ENCODE measurements at regions not wholly inside any gene's neighbourhood (a gene's known extent, or its start where the extent isn't known, plus 50 kb on each side); places are given as distances from the start of the nearest gene placed in this dataset.

DNA sequence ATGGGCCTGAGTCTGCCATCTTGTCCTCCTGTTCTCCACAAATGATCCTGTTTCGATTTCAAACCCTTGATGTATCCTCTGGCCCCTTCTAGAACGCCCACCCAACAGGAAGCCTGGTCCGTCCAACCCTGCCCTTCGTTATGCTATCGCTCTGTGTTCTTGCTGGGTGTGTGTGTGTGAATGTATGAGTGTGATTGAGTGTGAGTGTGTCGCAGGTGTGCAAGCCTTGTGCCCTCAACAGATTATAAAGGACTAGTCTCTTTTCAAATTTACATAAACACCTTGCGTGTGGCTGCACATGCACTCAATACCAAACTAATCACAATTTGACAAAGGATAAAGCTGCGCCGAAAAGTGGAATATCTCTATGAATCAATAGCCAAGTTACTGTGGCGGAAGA is 149.5 kb upstream of the SALL3 start:
- no peaks in the 10 kb centered on the region for H3K79me2 ChIP-seq (ENCODE audit: insufficient read depth, low read length)
- Mint-ChIP-seq H3K27ac (no peak overlapping the region), H3K4me3 (no peak overlapping the region), H3K27me3 (ENCODE audit: low read depth in 3 of 3) (peaks cover 0 to 13% (median 0%) of the 10 kb centered on the region in 3 donors), H3K36me3 (no peaks in the 10 kb centered on the region), H3K9me3 (peaks cover 0 to 6% (median 0%) of the 10 kb centered on the region in 7 donors), H3K4me1 (no peaks in the 10 kb centered on the region)
- TF ChIP-seq, protein P1, sequence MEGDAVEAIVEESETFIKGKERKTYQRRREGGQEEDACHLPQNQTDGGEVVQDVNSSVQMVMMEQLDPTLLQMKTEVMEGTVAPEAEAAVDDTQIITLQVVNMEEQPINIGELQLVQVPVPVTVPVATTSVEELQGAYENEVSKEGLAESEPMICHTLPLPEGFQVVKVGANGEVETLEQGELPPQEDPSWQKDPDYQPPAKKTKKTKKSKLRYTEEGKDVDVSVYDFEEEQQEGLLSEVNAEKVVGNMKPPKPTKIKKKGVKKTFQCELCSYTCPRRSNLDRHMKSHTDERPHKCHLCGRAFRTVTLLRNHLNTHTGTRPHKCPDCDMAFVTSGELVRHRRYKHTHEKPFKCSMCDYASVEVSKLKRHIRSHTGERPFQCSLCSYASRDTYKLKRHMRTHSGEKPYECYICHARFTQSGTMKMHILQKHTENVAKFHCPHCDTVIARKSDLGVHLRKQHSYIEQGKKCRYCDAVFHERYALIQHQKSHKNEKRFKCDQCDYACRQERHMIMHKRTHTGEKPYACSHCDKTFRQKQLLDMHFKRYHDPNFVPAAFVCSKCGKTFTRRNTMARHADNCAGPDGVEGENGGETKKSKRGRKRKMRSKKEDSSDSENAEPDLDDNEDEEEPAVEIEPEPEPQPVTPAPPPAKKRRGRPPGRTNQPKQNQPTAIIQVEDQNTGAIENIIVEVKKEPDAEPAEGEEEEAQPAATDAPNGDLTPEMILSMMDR (IDR thresholded peaks at IDR 0.05), result no peak
- H3K27me3 ChIP-seq (ENCODE audit: control insufficient read depth in 2 of 2, insufficient read depth in 2 of 2, low read length in 2 of 2), result no peaks in the 10 kb centered on the region
- WGBS (ENCODE audit: insufficient coverage), result 100% methylated on average over 1 of the region's 10 CpGs
- DNase-seq, result no peak
- H3K27ac ChIP-seq (ENCODE audit: low read depth in 1 of 2, low read length in 2 of 2), result no peak overlapping the region
- H4K20me1 ChIP-seq (ENCODE audit: insufficient read depth, low read length), result no peaks in the 10 kb centered on the region
- H3K4me1 ChIP-seq (ENCODE audit: control insufficient read depth in 1 of 2, insufficient read depth in 2 of 2, low read length in 2 of 2), result no peaks in the 10 kb centered on the region
- H3K9me3 ChIP-seq (replicated peaks in 1 of 2; ENCODE audit: control insufficient read depth in 1 of 2, insufficient read depth in 1 of 2, low read length in 2 of 2), result no peaks in the 10 kb centered on the region
- intact Hi-C loops (cut with micrococcal nuclease), result no loop called here
- H3K4me3 ChIP-seq (replicated peaks in 1 of 3; ENCODE audit: low read depth in 2 of 3, low read length in 3 of 3), result no peak overlapping the region
- H3K9ac ChIP-seq (ENCODE audit: insufficient read depth, low read length, poor library complexity, severe bottlenecking), result no peak overlapping the region
- no peaks in the 10 kb centered on the region for H3K36me3 ChIP-seq (replicated peaks in 1 of 2; ENCODE audit: control insufficient read depth in 1 of 2, insufficient read depth in 2 of 2, low read length in 2 of 2)
- no peak overlapping the region for H2AFZ ChIP-seq (ENCODE audit: insufficient read depth, low read depth, low read length, poor library complexity, severe bottlenecking)
- H3K4me2 ChIP-seq (replicated peaks; ENCODE audit: extremely low read depth, low read length, poor library complexity, severe bottlenecking), result no peak overlapping the region

DNA sequence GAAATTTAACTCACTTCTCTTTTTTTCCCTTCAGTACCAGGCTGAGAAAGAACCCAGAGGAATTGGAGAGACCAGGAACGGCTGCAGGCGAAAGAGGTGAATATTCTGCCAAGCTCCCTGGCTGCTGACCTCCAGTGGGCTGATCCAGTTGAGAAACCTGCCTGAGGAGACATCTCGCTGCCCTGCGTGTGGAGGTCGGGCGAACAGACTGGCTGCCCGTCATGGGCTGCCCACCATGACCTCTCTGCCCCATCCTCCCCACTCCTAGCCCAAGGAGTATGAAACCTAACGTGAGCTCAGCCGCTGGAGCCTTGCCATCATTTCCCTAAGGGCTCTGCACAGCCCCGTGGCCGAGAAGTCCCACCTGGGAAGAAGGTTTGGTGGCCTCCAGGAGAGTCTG is 148.8 kb upstream of the SALL3 start:
- H3K36me3 ChIP-seq (replicated peaks in 1 of 2; ENCODE audit: control insufficient read depth in 1 of 2, insufficient read depth in 2 of 2, low read length in 2 of 2), result no peaks in the 10 kb centered on the region
- H2AFZ ChIP-seq (ENCODE audit: insufficient read depth, low read depth, low read length, poor library complexity, severe bottlenecking), result no peak overlapping the region
- peaks cover 0 to 1% of the 10 kb centered on the region in 2 donors for H3K9me3 ChIP-seq (replicated peaks in 1 of 2; ENCODE audit: control insufficient read depth in 1 of 2, insufficient read depth in 1 of 2, low read length in 2 of 2)
- intact Hi-C loops (cut with micrococcal nuclease), result no loop called here
- Mint-ChIP-seq H3K9me3 (peaks cover 0 to 6% (median under 1%) of the 10 kb centered on the region in 7 donors), H3K36me3 (no peaks in the 10 kb centered on the region), H3K27me3 (ENCODE audit: low read depth in 3 of 3) (peaks cover 0 to 13% (median 0%) of the 10 kb centered on the region in 3 donors), H3K4me1 (no peaks in the 10 kb centered on the region), H3K27ac (no peak overlapping the region), H3K4me3 (no peak overlapping the region)
- no peaks in the 10 kb centered on the region for H3K79me2 ChIP-seq (ENCODE audit: insufficient read depth, low read length)
- no peak overlapping the region for H3K4me2 ChIP-seq (replicated peaks; ENCODE audit: extremely low read depth, low read length, poor library complexity, severe bottlenecking)
- H3K4me3 ChIP-seq (replicated peaks in 1 of 3; ENCODE audit: low read depth in 2 of 3, low read length in 3 of 3), result no peak overlapping the region
- H4K20me1 ChIP-seq (ENCODE audit: insufficient read depth, low read length), result no peaks in the 10 kb centered on the region
- TF ChIP-seq, protein P1 (IDR thresholded peaks at IDR 0.05), result no peak
- no peak for DNase-seq
- H3K27me3 ChIP-seq (ENCODE audit: control insufficient read depth in 2 of 2, insufficient read depth in 2 of 2, low read length in 2 of 2), result no peaks in the 10 kb centered on the region
- no peak overlapping the region for H3K9ac ChIP-seq (ENCODE audit: insufficient read depth, low read length, poor library complexity, severe bottlenecking)
- 84% methylated on average over 9 of the region's 11 CpGs for WGBS (ENCODE audit: insufficient coverage)
- H3K4me1 ChIP-seq (ENCODE audit: control insufficient read depth in 1 of 2, insufficient read depth in 2 of 2, low read length in 2 of 2), result no peaks in the 10 kb centered on the region
- no peak overlapping the region for H3K27ac ChIP-seq (ENCODE audit: low read depth in 1 of 2, low read length in 2 of 2)
